Tongue (tissue), 1 donor: ENCODE measurements at regions not wholly inside any gene's neighbourhood (a gene's known extent, or its start where the extent isn't known, plus 50 kb on each side); places are given as distances from the start of the nearest gene placed in this dataset.

Experiments used
- DNase-seq: peaks from one replicate; pipeline ENCODE4 v3.0.0-alpha.2; 2015

- no peak for DNase-seq
Measured at GRCh38 chr11:90392692-90393091, 169.8 kb upstream of the CHORDC1 start.

GRCh38 chr11:90391756-90392155 is 168.9 kb upstream of the CHORDC1 start:
- no peak for DNase-seq

GRCh38 chr11:90380206-90380605 is 157.4 kb upstream of the CHORDC1 start:
- no peak for DNase-seq

GRCh38 chr11:90373971-90374370 is 151.1 kb upstream of the CHORDC1 start:
- DNase-seq, result no peak

- no peak for DNase-seq
Measured at GRCh38 chr11:90364527-90364926, 141.7 kb upstream of the CHORDC1 start.

- DNase-seq, result no peak
Measured at GRCh38 chr11:90363739-90364138, 140.9 kb upstream of the CHORDC1 start.

- DNase-seq, result peak; percentile 5
Measured at GRCh38 chr11:90355200-90355599, 132.4 kb upstream of the CHORDC1 start.

GRCh38 chr11:90349731-90350130 is 126.9 kb upstream of the CHORDC1 start:
- no peak for DNase-seq

- no peak for DNase-seq
Measured at GRCh38 chr11:90344546-90344945, 121.7 kb upstream of the CHORDC1 start.

- DNase-seq, result no peak
Measured at GRCh38 chr11:90343673-90344072, 120.8 kb upstream of the CHORDC1 start.

- DNase-seq, result no peak
Measured at GRCh38 chr11:90341986-90342385, 119.1 kb upstream of the CHORDC1 start.

- DNase-seq, result no peak
Measured at GRCh38 chr11:90332415-90332814, 109.6 kb upstream of the CHORDC1 start.

- DNase-seq, result no peak
Measured at GRCh38 chr11:90330632-90331031, 107.8 kb upstream of the CHORDC1 start.

GRCh38 chr11:90329043-90329442 is 106.2 kb upstream of the CHORDC1 start:
- no peak for DNase-seq

GRCh38 chr11:90326647-90327046 is 103.8 kb upstream of the CHORDC1 start:
- no peak for DNase-seq

- DNase-seq, result no peak
Measured at GRCh38 chr11:90323289-90323688, 100.4 kb upstream of the CHORDC1 start.

- DNase-seq, result no peak
Measured at GRCh38 chr11:90321018-90321417, 98.2 kb upstream of the CHORDC1 start.

GRCh38 chr11:90318651-90319050 is 95.8 kb upstream of the CHORDC1 start:
- DNase-seq, result no peak

- DNase-seq, result no peak
Measured at GRCh38 chr11:90310210-90310609, 87.4 kb upstream of the CHORDC1 start.

- DNase-seq, result no peak
Measured at GRCh38 chr11:90309693-90310092, 86.8 kb upstream of the CHORDC1 start.

- no peak for DNase-seq
Measured at GRCh38 chr11:90294526-90294925, 71.7 kb upstream of the CHORDC1 start.

GRCh38 chr11:90294091-90294490 is 71.2 kb upstream of the CHORDC1 start:
- no peak for DNase-seq

- peak; percentile 45 for DNase-seq
Measured at GRCh38 chr11:90288212-90288821, 65.5 kb upstream of the CHORDC1 start.

- no peak for DNase-seq
Measured at GRCh38 chr11:90286640-90287039, 63.8 kb upstream of the CHORDC1 start.

GRCh38 chr11:90284171-90284570 is 61.3 kb upstream of the CHORDC1 start:
- DNase-seq, result no peak
